ENCODE measurements at regions not wholly inside any gene's neighbourhood (a gene's known extent, or its start where the extent isn't known, plus 50 kb on each side); places are given as distances from the start of the nearest gene placed in this dataset.

DNA sequence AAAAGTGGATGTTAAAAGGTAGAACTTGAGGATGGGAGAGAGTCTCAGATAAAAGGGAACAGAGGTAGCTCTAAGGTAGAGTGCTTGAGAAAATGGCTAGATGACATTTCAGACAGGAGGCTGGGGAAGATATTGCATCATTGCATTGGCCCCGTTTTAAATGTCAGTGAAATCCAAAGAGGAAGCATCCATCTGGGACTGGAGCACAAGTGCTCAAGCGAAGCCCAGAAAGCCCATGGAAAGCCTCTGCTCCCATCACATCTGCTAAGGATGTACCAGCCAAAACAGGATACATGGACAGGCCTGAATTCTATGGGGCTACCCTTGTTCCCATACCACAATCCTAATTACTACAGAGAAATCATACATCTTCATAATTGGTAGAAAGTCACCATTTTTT, 581.5 kb upstream of the TMEM132C start:
- DNase-seq (ENCODE audit: unreplicated experiment): no peak
- ChIA-PET POLR2A (no interaction called here), CTCF (interaction anchor here (1.0 kb wide), 1 partner anchor 8 kb away, joined by 3 read pairs; no protein-coding TSS in a partner anchor)
- Mint-ChIP-seq H3K27me3 (ENCODE audit: insufficient read depth, unreplicated experiment) (no peaks in the 10 kb centered on the region), H3K36me3 (ENCODE audit: insufficient read depth, unreplicated experiment) (no peaks in the 10 kb centered on the region), H3K4me3 (ENCODE audit: unreplicated experiment) (no peak overlapping the region), H3K9me3 (ENCODE audit: unreplicated experiment) (no peaks in the 10 kb centered on the region), H3K4me1 (ENCODE audit: insufficient read depth, unreplicated experiment) (no peaks in the 10 kb centered on the region), H3K27ac (ENCODE audit: low read depth, unreplicated experiment) (no peak overlapping the region)
- intact Hi-C loops (cut with micrococcal nuclease): no loop called here
- TF ChIP-seq, protein P1, sequence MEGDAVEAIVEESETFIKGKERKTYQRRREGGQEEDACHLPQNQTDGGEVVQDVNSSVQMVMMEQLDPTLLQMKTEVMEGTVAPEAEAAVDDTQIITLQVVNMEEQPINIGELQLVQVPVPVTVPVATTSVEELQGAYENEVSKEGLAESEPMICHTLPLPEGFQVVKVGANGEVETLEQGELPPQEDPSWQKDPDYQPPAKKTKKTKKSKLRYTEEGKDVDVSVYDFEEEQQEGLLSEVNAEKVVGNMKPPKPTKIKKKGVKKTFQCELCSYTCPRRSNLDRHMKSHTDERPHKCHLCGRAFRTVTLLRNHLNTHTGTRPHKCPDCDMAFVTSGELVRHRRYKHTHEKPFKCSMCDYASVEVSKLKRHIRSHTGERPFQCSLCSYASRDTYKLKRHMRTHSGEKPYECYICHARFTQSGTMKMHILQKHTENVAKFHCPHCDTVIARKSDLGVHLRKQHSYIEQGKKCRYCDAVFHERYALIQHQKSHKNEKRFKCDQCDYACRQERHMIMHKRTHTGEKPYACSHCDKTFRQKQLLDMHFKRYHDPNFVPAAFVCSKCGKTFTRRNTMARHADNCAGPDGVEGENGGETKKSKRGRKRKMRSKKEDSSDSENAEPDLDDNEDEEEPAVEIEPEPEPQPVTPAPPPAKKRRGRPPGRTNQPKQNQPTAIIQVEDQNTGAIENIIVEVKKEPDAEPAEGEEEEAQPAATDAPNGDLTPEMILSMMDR (IDR thresholded peaks at IDR 0.05; ENCODE audit: unreplicated experiment): no peak
- BruUV-seq (replicated peaks): no TSS peak

DNA sequence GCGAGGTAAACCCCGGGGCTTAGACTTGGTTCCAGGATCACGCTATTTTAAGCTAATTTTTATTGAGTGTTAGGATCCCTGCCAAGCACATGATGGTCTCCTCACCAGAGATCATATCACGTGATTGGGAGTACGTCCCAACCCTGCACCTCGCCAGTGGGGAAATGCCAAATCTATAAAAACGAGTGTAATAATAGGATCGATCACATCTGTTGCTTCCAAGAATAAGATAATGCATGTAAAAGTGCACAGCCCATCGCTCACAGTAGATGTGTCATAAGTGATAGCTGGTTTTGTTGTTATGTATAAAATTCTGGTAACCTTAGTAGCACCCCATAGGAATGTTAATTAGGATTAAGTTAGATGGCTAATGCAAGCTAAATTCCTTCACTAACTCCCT, 581.0 kb upstream of the TMEM132C start:
- Mint-ChIP-seq H3K36me3 (ENCODE audit: insufficient read depth, unreplicated experiment) (no peaks in the 10 kb centered on the region), H3K4me3 (ENCODE audit: unreplicated experiment) (no peak overlapping the region), H3K4me1 (ENCODE audit: insufficient read depth, unreplicated experiment) (no peaks in the 10 kb centered on the region), H3K9me3 (ENCODE audit: unreplicated experiment) (no peaks in the 10 kb centered on the region), H3K27me3 (ENCODE audit: insufficient read depth, unreplicated experiment) (no peaks in the 10 kb centered on the region), H3K27ac (ENCODE audit: low read depth, unreplicated experiment) (no peak overlapping the region)
- no TSS peak for BruUV-seq (replicated peaks)
- CTCF ChIA-PET: interaction anchor here (1.0 kb wide), 1 partner anchor 9 kb away, joined by 3 read pairs; no protein-coding TSS in a partner anchor
- POLR2A ChIA-PET: no interaction called here
- no peak for DNase-seq (ENCODE audit: unreplicated experiment)
- intact Hi-C loops (cut with micrococcal nuclease): no loop called here
- TF ChIP-seq, protein P1 (IDR thresholded peaks at IDR 0.05; ENCODE audit: unreplicated experiment): no peak

DNA sequence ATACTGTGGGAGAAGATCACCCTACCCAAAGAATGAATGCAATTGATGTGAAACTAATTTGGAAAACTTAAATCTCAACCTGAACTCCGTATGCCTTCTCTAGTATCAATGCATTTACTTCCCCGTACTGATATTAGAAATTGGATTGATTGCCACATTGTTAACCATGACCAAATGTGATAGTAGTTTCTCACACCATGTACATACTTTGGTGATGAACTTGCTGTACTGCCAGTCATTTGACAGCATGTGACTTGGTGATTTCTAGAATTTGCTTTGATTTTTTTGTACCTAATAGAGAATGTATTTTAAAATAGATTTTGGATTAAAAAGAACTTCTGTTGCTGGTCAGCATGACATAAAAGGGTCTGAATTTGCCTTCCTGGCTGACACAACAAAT, 579.8 kb upstream of the TMEM132C start:
- Mint-ChIP-seq H3K4me1 (ENCODE audit: insufficient read depth, unreplicated experiment) (no peaks in the 10 kb centered on the region), H3K9me3 (ENCODE audit: unreplicated experiment) (no peaks in the 10 kb centered on the region), H3K36me3 (ENCODE audit: insufficient read depth, unreplicated experiment) (no peaks in the 10 kb centered on the region), H3K27ac (ENCODE audit: low read depth, unreplicated experiment) (no peak overlapping the region), H3K4me3 (ENCODE audit: unreplicated experiment) (no peak overlapping the region), H3K27me3 (ENCODE audit: insufficient read depth, unreplicated experiment) (no peaks in the 10 kb centered on the region)
- TF ChIP-seq, protein P1 (IDR thresholded peaks at IDR 0.05; ENCODE audit: unreplicated experiment): no peak
- no peak for DNase-seq (ENCODE audit: unreplicated experiment)
- no TSS peak for BruUV-seq (replicated peaks)
- intact Hi-C loops (cut with micrococcal nuclease): no loop called here
- ChIA-PET CTCF (interaction anchor here (0.6 to 0.8 kb wide), 2 partner anchors 10 to 1263 kb away, joined by 3 read pairs; no protein-coding TSS in a partner anchor), POLR2A (no interaction called here)

DNA sequence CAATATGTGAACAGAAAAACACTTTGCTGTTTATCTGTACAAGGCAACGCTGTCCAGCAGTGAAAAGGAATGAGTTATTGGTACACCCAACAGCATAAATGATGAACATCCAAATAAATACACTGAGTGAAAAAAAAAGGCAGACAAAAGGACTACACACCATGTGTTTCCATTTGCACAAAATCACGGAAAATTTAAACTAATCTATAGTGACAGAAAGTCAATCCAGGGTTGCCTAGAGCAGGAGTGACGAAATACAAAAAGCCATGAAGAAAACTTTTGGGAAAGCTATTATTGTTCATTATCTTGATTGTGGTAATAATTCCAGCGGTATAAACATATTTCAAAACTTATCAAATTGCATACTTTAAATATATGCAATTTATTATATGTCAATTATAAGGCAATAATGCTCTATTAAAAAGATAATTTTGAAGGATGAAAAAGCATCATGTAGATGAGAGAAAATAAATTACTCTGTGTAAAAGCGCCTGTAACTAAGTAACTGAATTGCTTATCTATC, 578.0 kb upstream of the TMEM132C start:
- ChIA-PET POLR2A (no interaction called here), CTCF (interaction anchor here (0.8 to 1.0 kb wide), 2 partner anchors 11 to 20 kb away, joined by 3 to 4 read pairs; no protein-coding TSS in a partner anchor)
- no peak for DNase-seq (ENCODE audit: unreplicated experiment)
- Mint-ChIP-seq H3K4me3 (ENCODE audit: unreplicated experiment) (no peak overlapping the region), H3K4me1 (ENCODE audit: insufficient read depth, unreplicated experiment) (no peaks in the 10 kb centered on the region), H3K27ac (ENCODE audit: low read depth, unreplicated experiment) (no peak overlapping the region), H3K36me3 (ENCODE audit: insufficient read depth, unreplicated experiment) (no peaks in the 10 kb centered on the region), H3K9me3 (ENCODE audit: unreplicated experiment) (no peaks in the 10 kb centered on the region), H3K27me3 (ENCODE audit: insufficient read depth, unreplicated experiment) (no peaks in the 10 kb centered on the region)
- intact Hi-C loops (cut with micrococcal nuclease): no loop called here
- BruUV-seq (replicated peaks): no TSS peak
- TF ChIP-seq, protein P1 (IDR thresholded peaks at IDR 0.05; ENCODE audit: unreplicated experiment): no peak
